GM13977 (cell line): ENCODE measurements at regions not wholly inside any gene's neighbourhood (a gene's known extent, or its start where the extent isn't known, plus 50 kb on each side); places are given as distances from the start of the nearest gene placed in this dataset.

Experiments used
- DNase-seq: peaks from one replicate; pipeline ENCODE4 v3.0.0; 2012; ENCODE audit warnings: low spot score
- CTCF ChIP-seq: IDR thresholded peaks from 2 replicates; pipeline ENCODE4 v1.5.1; 2012; ENCODE audit warnings: mild to moderate bottlenecking, control low read depth; ENCODE audit not compliant: insufficient read depth; ENCODE audit errors: extremely low read depth, missing control alignments
- in situ Hi-C: fragments of 300-500 bp; cut with MboI; formaldehyde crosslinking; loops from one replicate; pipeline ENCODE4 v1.12.0; 2022; ENCODE audit warnings: low sequenced_read_pairs, low pct_unique_long_range_greater_than_20kb, mixed read lengths, inconsistent platforms; ENCODE audit not compliant: unreplicated experiment

GRCh38 chr9:86515221-86515620 lies 161.0 kb upstream of the TUT7 start:
- no peak for TF ChIP-seq CTCF
- DNase-seq = no peak
- in situ Hi-C loops = no loop called here

- no peak for TF ChIP-seq CTCF
- DNase-seq = no peak
- in situ Hi-C loops = no loop called here
Measured at GRCh38 chr9:86513429-86513828, 159.2 kb upstream of the TUT7 start.

- no peak for DNase-seq
- in situ Hi-C loops = no loop called here
- TF ChIP-seq CTCF = no peak
Measured at GRCh38 chr9:86512929-86513328, 158.7 kb upstream of the TUT7 start.

GRCh38 chr9:86511614-86512360 lies 157.6 kb upstream of the TUT7 start:
- DNase-seq = no peak

GRCh38 chr9:86508208-86508903 lies 154.1 kb upstream of the TUT7 start:
- in situ Hi-C loops = no loop called here
- peak; percentile 39 for DNase-seq
- TF ChIP-seq CTCF = no peak

More at GRCh38 chr9:86511614-86512360, 157.6 kb upstream of the TUT7 start:
- in situ Hi-C loops = no loop called here
- no peak for TF ChIP-seq CTCF

- TF ChIP-seq CTCF = no peak
- no peak for DNase-seq
- in situ Hi-C loops = no loop called here
Measured at GRCh38 chr9:86507212-86507630, 153.0 kb upstream of the TUT7 start.
